Endodermal cell (in vitro differentiated cells): ENCODE measurements at regions not wholly inside any gene's neighbourhood (a gene's known extent, or its start where the extent isn't known, plus 50 kb on each side); places are given as distances from the start of the nearest gene placed in this dataset.

Experiments
- DNase-seq: peaks from one replicate; pipeline ENCODE4 v3.0.0-alpha.2; 2017
- H3K27ac ChIP-seq: 2 replicates; pipeline ENCODE4 v1.5.1; 2013; ENCODE audit warnings: mild to moderate bottlenecking, low read depth, low read length, moderate library complexity
- H3K27me3 ChIP-seq: 2 replicates; pipeline ENCODE4 v1.6.1; 2013; ENCODE audit warnings: mild to moderate bottlenecking, low read length, moderate library complexity; ENCODE audit not compliant: insufficient read depth, control insufficient read depth, poor library complexity, severe bottlenecking
- H3K36me3 ChIP-seq: 2 replicates; pipeline ENCODE4 v1.7.0; 2013; ENCODE audit warnings: mild to moderate bottlenecking, low read length, moderate library complexity; ENCODE audit not compliant: control insufficient read depth, insufficient read depth
- H3K4me1 ChIP-seq: one replicate; pipeline ENCODE4 v1.7.0; 2013; ENCODE audit warnings: low read length; ENCODE audit not compliant: control insufficient read depth, insufficient read depth
- H3K4me3 ChIP-seq: 2 replicates; pipeline ENCODE4 v1.5.1; 2013; ENCODE audit warnings: mild to moderate bottlenecking, low read length, moderate library complexity
- H3K9ac ChIP-seq: 2 replicates; pipeline ENCODE4 v1.6.1; 2013; ENCODE audit warnings: mild to moderate bottlenecking, low read length, moderate library complexity; ENCODE audit not compliant: poor library complexity, severe bottlenecking; ENCODE audit errors: extremely low read depth
- H3K9me3 ChIP-seq: 2 replicates; pipeline ENCODE4 v1.6.1; 2013; ENCODE audit warnings: mild to moderate bottlenecking, low read length, moderate library complexity; ENCODE audit not compliant: control insufficient read depth
- H3K27ac Mint-ChIP-seq: 2 replicates; pipeline ENCODE4 v1.8.0; 2020; ENCODE audit warnings: mixed read lengths
- H3K27me3 Mint-ChIP-seq: 2 replicates; pipeline ENCODE4 v1.8.0; 2021; ENCODE audit warnings: mild to moderate bottlenecking, mixed read lengths; ENCODE audit not compliant: insufficient read depth
- H3K36me3 Mint-ChIP-seq: 2 replicates; pipeline ENCODE4 v1.8.0; 2020; ENCODE audit warnings: low read depth, mixed read lengths
- H3K4me1 Mint-ChIP-seq: 2 replicates; pipeline ENCODE4 v1.8.0; 2020; ENCODE audit warnings: mixed read lengths
- H3K4me3 Mint-ChIP-seq: 2 replicates; pipeline ENCODE4 v1.8.0; 2020; ENCODE audit warnings: mild to moderate bottlenecking, moderate library complexity, mixed read lengths
- H3K9me3 Mint-ChIP-seq: 2 replicates; pipeline ENCODE4 v1.8.0; 2020; ENCODE audit warnings: mild to moderate bottlenecking, mixed read lengths
- CTCF ChIP-seq: fragments of 200-600 bp; sonication (generic); conservative IDR thresholded peaks from 2 replicates; pipeline ENCODE4 v1.5.0; 2021; ENCODE audit warnings: antibody characterized with exemption, mild to moderate bottlenecking
- WGBS, 2 experiments: methylation state at CpG; one replicate each; pipeline versions ENCODE4 v1.1.5 to v1.1.7; 2013; ENCODE audit warnings: missing lambda C conversion rate in 2 of 2, mixed read lengths in 1 of 2; ENCODE audit not compliant: insufficient coverage in 1 of 2, insufficient read length in 1 of 2; 5-methylcytosine and 5-hydroxymethylcytosine counted together

- no CpG with 5 or more reads among the region's 1 CpG for WGBS, 2 experiments
- H3K4me3 Mint-ChIP-seq: no peak overlapping the region
Measured at GRCh38 chr4:144202081-144202480, 61.6 kb upstream of the GYPA start.

GRCh38 chr4:144203155-144203554 lies 62.6 kb upstream of the GYPA start:
- WGBS, 2 experiments: 83 to 94% methylated on average over 1 to 2 of the region's 2 CpGs
- no peak overlapping the region for H3K27ac ChIP-seq
- Mint-ChIP-seq H3K36me3 (no peaks in the 10 kb centered on the region), H3K27ac (no peak overlapping the region), H3K4me1 (peaks cover 46% of the 10 kb centered on the region), H3K4me3 (no peak overlapping the region), H3K9me3 (peaks cover 4% of the 10 kb centered on the region), H3K27me3 (peaks cover 2% of the 10 kb centered on the region)
- H3K4me3 ChIP-seq: no peak overlapping the region
- peaks cover 19% of the 10 kb centered on the region for H3K4me1 ChIP-seq
- DNase-seq: no peak
- no peaks in the 10 kb centered on the region for H3K36me3 ChIP-seq
- peaks cover 17% of the 10 kb centered on the region for H3K9me3 ChIP-seq
- TF ChIP-seq CTCF: no peak
- H3K27me3 ChIP-seq: peaks cover 22% of the 10 kb centered on the region
- no peak overlapping the region for H3K9ac ChIP-seq

More at GRCh38 chr4:144202081-144202480, 61.6 kb upstream of the GYPA start:
- Mint-ChIP-seq H3K27ac (no peak overlapping the region), H3K9me3 (peaks cover 13% of the 10 kb centered on the region), H3K27me3 (peaks cover 2% of the 10 kb centered on the region), H3K36me3 (peaks cover 6% of the 10 kb centered on the region), H3K4me1 (peaks cover 46% of the 10 kb centered on the region)
- DNase-seq: no peak
- Histone ChIP-seq H3K27ac (no peak overlapping the region), H3K9me3 (peaks cover 26% of the 10 kb centered on the region), H3K4me1 (peaks cover 19% of the 10 kb centered on the region), H3K9ac (no peak overlapping the region), H3K36me3 (no peaks in the 10 kb centered on the region), H3K4me3 (no peak overlapping the region), H3K27me3 (peaks cover 12% of the 10 kb centered on the region)
- no peak for TF ChIP-seq CTCF

GRCh38 chr4:144204431-144204830 lies 63.9 kb upstream of the GYPA start:
- no peak for TF ChIP-seq CTCF
- H3K27me3 Mint-ChIP-seq: peaks cover 2% of the 10 kb centered on the region
- peaks cover 51% of the 10 kb centered on the region for H3K4me1 Mint-ChIP-seq
- H3K9me3 Mint-ChIP-seq: peaks cover 4% of the 10 kb centered on the region
- H3K36me3 ChIP-seq: no peaks in the 10 kb centered on the region
- H3K9me3 ChIP-seq: peaks cover 13% of the 10 kb centered on the region
- H3K27ac Mint-ChIP-seq: no peak overlapping the region
- no peaks in the 10 kb centered on the region for H3K36me3 Mint-ChIP-seq
- H3K27ac ChIP-seq: no peak overlapping the region
- no peak for DNase-seq
- peaks cover 23% of the 10 kb centered on the region for H3K27me3 ChIP-seq
- H3K4me3 Mint-ChIP-seq: no peak overlapping the region
- no peak overlapping the region for H3K4me3 ChIP-seq
- H3K9ac ChIP-seq: no peak overlapping the region
- H3K4me1 ChIP-seq: peaks cover 19% of the 10 kb centered on the region
